H1 (cell line): ENCODE measurements at regions not wholly inside any gene's neighbourhood (a gene's known extent, or its start where the extent isn't known, plus 50 kb on each side); places are given as distances from the start of the nearest gene placed in this dataset.

Experiments
- CTCF ChIA-PET: fragments of 300-600 bp; sonication (Branson Sonifier 250); formaldehyde crosslinking; loops from one replicate; lab custom pipeline; 2021; ENCODE audit not compliant: partially characterized antibody; lab: Charles Lee
- POLR2A ChIA-PET: fragments of 300-600 bp; sonication (Branson Sonifier 250); formaldehyde crosslinking; loops from one replicate; lab custom pipeline; 2021; ENCODE audit warnings: inconsistent platforms; ENCODE audit not compliant: partially characterized antibody; lab: Charles Lee
- DNase-seq, 2 experiments: peaks; one replicate each; pipeline versions ENCODE4 v3.0.0 to v3.0.0-alpha.2; 2010 to 2022; ENCODE audit warnings: low spot score in 2 of 2, low read depth in 1 of 2, mixed read lengths in 1 of 2
- FAIRE-seq: peaks from 2 replicates; lab custom pipeline; 2011; peaks lifted over from hg19 to GRCh38; lab: Jason Lieb, UNC
- H2AFZ ChIP-seq: 2 replicates; pipeline ENCODE4 v1.8.1; 2012; ENCODE audit warnings: low read length, inconsistent platforms
- H2AK5ac ChIP-seq: 2 replicates; pipeline ENCODE4 v1.6.1; 2013; ENCODE audit warnings: low read depth, low read length
- H2BK120ac ChIP-seq: replicated peaks from 2 replicates; pipeline ENCODE3; 2013; ENCODE audit warnings: low read depth, low read length, inconsistent platforms
- H2BK12ac ChIP-seq: 2 replicates; pipeline ENCODE4 v1.6.1; 2013; ENCODE audit warnings: low read depth, low read length
- H2BK15ac ChIP-seq: 2 replicates; pipeline ENCODE4 v1.6.1; 2013; ENCODE audit warnings: low read length
- H2BK20ac ChIP-seq: 2 replicates; pipeline ENCODE4 v1.6.1; 2013; ENCODE audit warnings: low read length
- H2BK5ac ChIP-seq: 2 replicates; pipeline ENCODE4 v1.6.1; 2013; ENCODE audit warnings: low read depth, low read length
- H3K14ac ChIP-seq: 2 replicates; pipeline ENCODE4 v1.6.1; 2013; ENCODE audit warnings: inconsistent platforms; ENCODE audit not compliant: insufficient read length
- H3K18ac ChIP-seq: 2 replicates; pipeline ENCODE4 v1.6.1; 2013; ENCODE audit warnings: low read length; ENCODE audit errors: extremely low read depth
- H3K23ac ChIP-seq: 2 replicates; pipeline ENCODE4 v1.6.1; 2013; ENCODE audit warnings: inconsistent platforms; ENCODE audit not compliant: insufficient read length
- H3K23me2 ChIP-seq: 2 replicates; pipeline ENCODE4 v1.6.1; 2013; ENCODE audit warnings: low read depth, low read length
- H3K27ac ChIP-seq: 2 replicates; pipeline ENCODE4 v1.6.1; 2011; ENCODE audit warnings: low read depth, low read length, inconsistent platforms
- H3K27me3 ChIP-seq, 4 experiments: replicated peaks in 1 of 4; 1 replicate in 1 of 4; 2 replicates in 3 of 4; pipeline versions ENCODE4 v1.6.1 to v1.8.1; 2011 to 2013; ENCODE audit warnings: low read length in 3 of 4, mild to moderate bottlenecking in 3 of 4, inconsistent platforms in 2 of 4, mixed read lengths in 2 of 4, moderate library complexity in 1 of 4; ENCODE audit not compliant: control insufficient read depth in 3 of 4, insufficient read depth in 3 of 4; ENCODE audit errors: extremely low read depth in 1 of 4
- H3K36me3 ChIP-seq, 4 experiments: 2 replicates each; pipeline versions ENCODE4 v1.6.1 to v1.8.1; 2011 to 2013; ENCODE audit warnings: mild to moderate bottlenecking in 4 of 4, low read length in 3 of 4, moderate library complexity in 2 of 4, control low read depth in 1 of 4, inconsistent platforms in 1 of 4; ENCODE audit not compliant: insufficient read depth in 4 of 4, control insufficient read depth in 2 of 4
- H3K4ac ChIP-seq: replicated peaks from 2 replicates; pipeline ENCODE3; 2013; ENCODE audit warnings: low read length, low read depth, mixed read lengths, inconsistent platforms; ENCODE audit not compliant: insufficient read length
- H3K4me1 ChIP-seq, 4 experiments: replicated peaks in 1 of 4; 1 replicate in 1 of 4; 2 replicates in 3 of 4; pipeline versions ENCODE4 v1.6.1 to v1.8.1; 2011 to 2013; ENCODE audit warnings: low read length in 3 of 4, inconsistent platforms in 2 of 4, mixed read lengths in 1 of 4; ENCODE audit not compliant: insufficient read depth in 4 of 4, control insufficient read depth in 3 of 4
- H3K4me2 ChIP-seq, 2 experiments: 2 replicates each; pipeline versions ENCODE4 v1.6.1 to v1.8.1; 2011 to 2013; ENCODE audit warnings: low read depth in 2 of 2, low read length in 2 of 2, control low read depth in 1 of 2, inconsistent platforms in 1 of 2, mild to moderate bottlenecking in 1 of 2; ENCODE audit not compliant: insufficient read depth in 1 of 2
- H3K4me3 ChIP-seq, 4 experiments: fragments of 200-600, 300-600 bp in 1 of 4; sonication (generic), shearing (Covaris generic), sonication (Bioruptor Twin) in 1 of 4; 2 replicates each; pipeline versions ENCODE4 v1.5.1 to v1.8.1; 2011 to 2016; ENCODE audit warnings: low read length in 4 of 4, low read depth in 3 of 4, control low read depth in 2 of 4, inconsistent platforms in 2 of 4, mild to moderate bottlenecking in 2 of 4, mixed read lengths in 1 of 4, moderate library complexity in 1 of 4; ENCODE audit not compliant: insufficient read depth in 2 of 4; ENCODE audit errors: extremely low read depth in 1 of 4
- H3K56ac ChIP-seq: replicated peaks from 2 replicates; pipeline ENCODE3; 2013; ENCODE audit warnings: low read depth, mild to moderate bottlenecking, mixed read lengths, low read length, inconsistent platforms; ENCODE audit not compliant: insufficient read length
- H3K79me1 ChIP-seq: 2 replicates; pipeline ENCODE4 v1.6.1; 2013; ENCODE audit warnings: low read depth, low read length, control low read depth
- H3K79me2 ChIP-seq, 2 experiments: 2 replicates each; pipeline versions ENCODE4 v1.6.1 to v1.8.1; 2012 to 2013; ENCODE audit warnings: low read length in 2 of 2, mild to moderate bottlenecking in 2 of 2, inconsistent platforms in 1 of 2; ENCODE audit not compliant: insufficient read depth in 2 of 2, control insufficient read depth in 1 of 2
- H3K9ac ChIP-seq, 4 experiments: replicated peaks in 1 of 4; 1 replicate in 1 of 4; 2 replicates in 3 of 4; pipeline versions ENCODE4 v1.6.1 to v1.8.1; 2011 to 2013; ENCODE audit warnings: low read depth in 3 of 4, low read length in 3 of 4, control low read depth in 2 of 4, mild to moderate bottlenecking in 2 of 4, moderate library complexity in 2 of 4, inconsistent platforms in 1 of 4; ENCODE audit errors: extremely low read depth in 1 of 4
- H3K9me3 ChIP-seq, 2 experiments: 2 replicates each; pipeline versions ENCODE4 v1.6.1 to v1.8.1; 2012 to 2013; ENCODE audit warnings: mild to moderate bottlenecking in 2 of 2, moderate library complexity in 2 of 2, control low read depth in 1 of 2, inconsistent platforms in 1 of 2, low read depth in 1 of 2, low read length in 1 of 2, mixed read lengths in 1 of 2; ENCODE audit not compliant: insufficient read depth in 2 of 2
- H4K20me1 ChIP-seq, 2 experiments: replicated peaks in 1 of 2; 2 replicates each; pipeline versions ENCODE3 to v1.8.1; 2011 to 2013; ENCODE audit warnings: inconsistent platforms in 2 of 2, low read length in 2 of 2, mild to moderate bottlenecking in 1 of 2; ENCODE audit not compliant: insufficient read depth in 2 of 2, control insufficient read depth in 1 of 2
- H4K5ac ChIP-seq: 2 replicates; pipeline ENCODE4 v1.6.1; 2013; ENCODE audit warnings: low read length, low read depth, mixed read lengths, inconsistent platforms; ENCODE audit not compliant: insufficient read length
- H4K8ac ChIP-seq: 2 replicates; pipeline ENCODE4 v1.8.0; 2013; ENCODE audit warnings: mild to moderate bottlenecking, moderate library complexity, low read length, inconsistent platforms; ENCODE audit not compliant: insufficient read depth; ENCODE audit errors: extremely low read depth
- H4K91ac ChIP-seq: replicated peaks from 2 replicates; pipeline ENCODE3; 2013; ENCODE audit warnings: low read length, mixed read lengths, inconsistent platforms; ENCODE audit not compliant: insufficient read length
- ATF2 ChIP-seq: IDR thresholded peaks from 2 replicates; pipeline ENCODE4 v1.6.1; 2012; ENCODE audit warnings: low read length, inconsistent platforms
- CEBPB ChIP-seq: IDR thresholded peaks from 2 replicates; pipeline ENCODE4 v1.6.1; 2012; ENCODE audit warnings: low read depth, low read length
- CHD1 ChIP-seq: IDR thresholded peaks from 2 replicates; pipeline ENCODE4 v1.6.1; 2012; ENCODE audit warnings: low read depth, low read length, improper control_type of control experiment
- CTBP2 ChIP-seq: IDR thresholded peaks from 2 replicates; pipeline ENCODE4 v1.7.0; 2011; ENCODE audit warnings: borderline replicate concordance, mild to moderate bottlenecking, moderate library complexity, mixed read lengths, low read length; ENCODE audit not compliant: insufficient read depth, insufficient read length
- FOSL1 ChIP-seq: IDR thresholded peaks from 2 replicates; pipeline ENCODE4 v1.6.1; 2011; ENCODE audit warnings: mild to moderate bottlenecking, low read depth, low read length, moderate library complexity; ENCODE audit not compliant: insufficient read depth
- HDAC2 ChIP-seq, 2 experiments: fragments of 300-600 bp in 1 of 2; sonication (generic) in 1 of 2; IDR thresholded peaks; 2 replicates each; pipeline ENCODE4 v1.6.1; 2011 to 2012; ENCODE audit warnings: low read depth in 2 of 2, low read length in 2 of 2, mild to moderate bottlenecking in 2 of 2, moderate library complexity in 2 of 2, borderline replicate concordance in 1 of 2, inconsistent platforms in 1 of 2
- KDM4A ChIP-seq: IDR thresholded peaks from one replicate; pipeline ENCODE4 v1.7.1; 2012; ENCODE audit warnings: low read depth, mild to moderate bottlenecking, moderate library complexity, low read length, inconsistent platforms; ENCODE audit not compliant: severe bottlenecking
- MAX ChIP-seq: IDR thresholded peaks from 2 replicates; pipeline ENCODE4 v1.6.1; 2012; ENCODE audit warnings: inconsistent platforms
- NANOG ChIP-seq: IDR thresholded peaks from 2 replicates; pipeline ENCODE4 v1.6.1; 2011; ENCODE audit warnings: low read length, low read depth, mild to moderate bottlenecking, inconsistent platforms; ENCODE audit not compliant: insufficient read depth, poor library complexity, severe bottlenecking
- RFX5 ChIP-seq: IDR thresholded peaks from 2 replicates; pipeline ENCODE4 v1.6.1; 2011; ENCODE audit warnings: low read depth, low read length, improper control_type of control experiment, borderline replicate concordance
- WGBS, 2 experiments: shearing (Covaris generic) in 1 of 2; methylation state at CpG; one replicate each; pipeline versions ENCODE4 v1.1.6 to v1.1.7; 2013 to 2015; ENCODE audit warnings: low lambda C conversion rate in 2 of 2, mixed read lengths in 2 of 2, inconsistent platforms in 1 of 2, low coverage in 1 of 2, missing lambda C conversion rate in 1 of 2; ENCODE audit not compliant: insufficient replicate concordance in 2 of 2, insufficient coverage in 1 of 2, insufficient read length in 1 of 2; ENCODE audit errors: extremely low coverage in 1 of 2, missing lambda C conversion rate in 1 of 2; 5-methylcytosine and 5-hydroxymethylcytosine counted together
- TF ChIP-seq, protein P1 (sequence below): IDR thresholded peaks from 2 replicates; pipeline ENCODE4 v1.6.1; 2012; ENCODE audit warnings: inconsistent platforms

DNA sequence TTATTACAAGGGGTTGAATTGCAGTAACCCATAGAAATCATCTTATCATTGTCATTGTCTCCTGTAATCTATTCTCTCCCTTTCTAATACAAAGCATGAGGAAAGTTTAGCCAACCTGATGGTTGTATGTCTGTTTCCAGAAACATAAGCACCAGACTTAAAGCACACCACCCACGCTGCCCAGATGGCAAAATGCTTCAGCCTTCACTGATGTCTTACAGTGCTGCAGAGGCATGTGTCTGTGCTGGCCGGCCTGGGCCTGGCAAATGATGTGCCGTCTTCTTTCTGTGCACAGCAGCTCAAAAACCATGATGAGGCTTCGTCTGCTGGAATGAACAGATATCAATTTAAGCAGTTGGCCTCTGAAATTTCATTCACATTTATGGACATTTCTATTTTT lies 443.0 kb upstream of the RGPD4 start:
- Histone ChIP-seq H2AK5ac (no peak overlapping the region), H3K4me1 (no peaks in the 10 kb centered on the region), H3K36me3 (no peaks in the 10 kb centered on the region), H3K4me2 (no peak overlapping the region), H3K27ac (no peak overlapping the region), H4K8ac (no peak overlapping the region), H4K5ac (no peak overlapping the region), H3K79me1 (no peaks in the 10 kb centered on the region), H3K4ac (no peak overlapping the region), H2BK120ac (no peak overlapping the region), H3K9ac (no peak overlapping the region), H4K91ac (no peak overlapping the region), H3K27me3 (no peaks in the 10 kb centered on the region), H3K4me3 (no peak overlapping the region), H2BK15ac (no peak overlapping the region), H2AFZ (no peak overlapping the region), H3K23ac (no peak overlapping the region), H2BK5ac (no peak overlapping the region), H3K79me2 (no peaks in the 10 kb centered on the region), H3K18ac (no peak overlapping the region), H4K20me1 (no peaks in the 10 kb centered on the region), H3K9me3 (peaks cover 8 to 14% of the 10 kb centered on the region in 2 experiments; a peak in 3 of 4 replicates), H3K56ac (no peak overlapping the region), H2BK12ac (no peak overlapping the region), H2BK20ac (no peak overlapping the region), H3K14ac (no peak overlapping the region), H3K23me2 (no peaks in the 10 kb centered on the region)
- 88% methylated on average over 4 of the region's 4 CpGs; no CpG with 5 or more reads in 1 of the 2 experiments for WGBS, 2 experiments
- ChIA-PET CTCF (no interaction called here), POLR2A (no interaction called here)
- no peak for DNase-seq
- TF ChIP-seq MAX (no peak), HDAC2 (IDR thresholded peaks at IDR 0.05; ENCODE audit: borderline replicate concordance in 1 of 2, low read depth in 2 of 2, low read length in 2 of 2) (no peak), ATF2 (no peak), RFX5 (no peak), FOSL1 (no peak), KDM4A (no peak), CTBP2 (no peak), CEBPB (no peak), NANOG (no peak), CHD1 (no peak)
- TF ChIP-seq, protein P1, sequence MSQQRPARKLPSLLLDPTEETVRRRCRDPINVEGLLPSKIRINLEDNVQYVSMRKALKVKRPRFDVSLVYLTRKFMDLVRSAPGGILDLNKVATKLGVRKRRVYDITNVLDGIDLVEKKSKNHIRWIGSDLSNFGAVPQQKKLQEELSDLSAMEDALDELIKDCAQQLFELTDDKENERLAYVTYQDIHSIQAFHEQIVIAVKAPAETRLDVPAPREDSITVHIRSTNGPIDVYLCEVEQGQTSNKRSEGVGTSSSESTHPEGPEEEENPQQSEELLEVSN: no peak
- FAIRE-seq: no peak
